ENCODE measurements at regions not wholly inside any gene's neighbourhood (a gene's known extent, or its start where the extent isn't known, plus 50 kb on each side); places are given as distances from the start of the nearest gene placed in this dataset.

DNA sequence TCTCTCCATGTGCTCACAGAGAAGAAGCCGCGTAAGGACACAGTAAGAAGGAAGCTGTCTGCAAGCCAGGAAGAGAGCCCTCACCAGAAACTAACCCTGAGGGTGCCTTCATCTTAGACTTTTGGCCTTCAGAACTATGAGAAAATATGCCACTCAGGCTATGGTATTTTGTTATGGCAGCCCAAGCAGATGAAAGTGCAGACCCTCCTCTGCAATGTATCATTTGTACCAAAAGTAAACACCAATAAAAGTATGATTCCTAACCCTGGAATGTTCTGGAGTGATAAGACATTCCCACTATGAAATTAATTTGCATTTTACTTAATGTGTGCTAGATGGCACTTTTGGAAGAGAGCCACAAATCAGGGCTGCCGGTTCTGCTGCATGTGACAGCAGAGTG, 594.3 kb downstream of the UTRN start:
- Histone ChIP-seq H2AK5ac (ENCODE audit: insufficient read length, low read length) (no peak overlapping the region), H3K9ac (ENCODE audit: extremely low read depth, insufficient read length, low read length) (no peak overlapping the region), H2BK5ac (ENCODE audit: insufficient read length, low read length) (no peak overlapping the region), H2BK120ac (ENCODE audit: low read depth, low read length, poor library complexity, severe bottlenecking) (no peak overlapping the region), H2AFZ (ENCODE audit: low read length) (no peak overlapping the region), H4K20me1 (ENCODE audit: control insufficient read depth, insufficient read depth, insufficient read length) (no peaks in the 10 kb centered on the region), H3K56ac (ENCODE audit: insufficient read length, low read depth, low read length) (no peak overlapping the region), H4K8ac (replicated peaks; ENCODE audit: insufficient read length, low read depth, low read length) (no peak overlapping the region), H2BK15ac (ENCODE audit: low read depth, low read length) (no peak overlapping the region), H3K27ac (ENCODE audit: insufficient read length, low read depth, low read length) (no peak overlapping the region), H3K79me1 (ENCODE audit: insufficient read depth, low read depth, low read length, poor library complexity, severe bottlenecking) (no peaks in the 10 kb centered on the region), H3K79me2 (ENCODE audit: insufficient read depth, low read length) (no peaks in the 10 kb centered on the region), H3K4ac (ENCODE audit: low read depth, low read length) (no peak overlapping the region), H2BK20ac (ENCODE audit: low read depth, low read length, poor library complexity, severe bottlenecking) (no peak overlapping the region), H3K4me1 (ENCODE audit: insufficient read depth, low read length) (no peaks in the 10 kb centered on the region), H3T11ph (ENCODE audit: low read length) (no peak overlapping the region), H3K18ac (ENCODE audit: insufficient read length, low read depth, low read length) (no peak overlapping the region), H3K23me2 (ENCODE audit: insufficient read length, low read depth, low read length, poor library complexity, severe bottlenecking) (no peaks in the 10 kb centered on the region), H2BK12ac (ENCODE audit: insufficient read length, low read depth, low read length) (no peak overlapping the region), H3K9me3 (ENCODE audit: control insufficient read depth, low read depth, low read length) (no peaks in the 10 kb centered on the region), H4K91ac (ENCODE audit: insufficient read length, low read depth, low read length) (no peak overlapping the region), H4K5ac (ENCODE audit: insufficient read length, low read depth, low read length) (no peak overlapping the region), H3K23ac (ENCODE audit: insufficient read length, low read depth, low read length) (no peak overlapping the region), H3K14ac (ENCODE audit: insufficient read depth, low read length) (no peak overlapping the region), H3K4me2 (ENCODE audit: insufficient read depth, insufficient read length, low read length) (no peak overlapping the region), H3K27me3 (ENCODE audit: insufficient read depth, low read length) (no peaks in the 10 kb centered on the region)
- H3K27me3 Mint-ChIP-seq (ENCODE audit: low read depth), result no peaks in the 10 kb centered on the region
- no CpG with 5 or more reads among the region's 3 CpGs for WGBS (ENCODE audit: extremely low coverage, insufficient read length, low lambda C conversion rate)
- TF ChIP-seq, protein P1, sequence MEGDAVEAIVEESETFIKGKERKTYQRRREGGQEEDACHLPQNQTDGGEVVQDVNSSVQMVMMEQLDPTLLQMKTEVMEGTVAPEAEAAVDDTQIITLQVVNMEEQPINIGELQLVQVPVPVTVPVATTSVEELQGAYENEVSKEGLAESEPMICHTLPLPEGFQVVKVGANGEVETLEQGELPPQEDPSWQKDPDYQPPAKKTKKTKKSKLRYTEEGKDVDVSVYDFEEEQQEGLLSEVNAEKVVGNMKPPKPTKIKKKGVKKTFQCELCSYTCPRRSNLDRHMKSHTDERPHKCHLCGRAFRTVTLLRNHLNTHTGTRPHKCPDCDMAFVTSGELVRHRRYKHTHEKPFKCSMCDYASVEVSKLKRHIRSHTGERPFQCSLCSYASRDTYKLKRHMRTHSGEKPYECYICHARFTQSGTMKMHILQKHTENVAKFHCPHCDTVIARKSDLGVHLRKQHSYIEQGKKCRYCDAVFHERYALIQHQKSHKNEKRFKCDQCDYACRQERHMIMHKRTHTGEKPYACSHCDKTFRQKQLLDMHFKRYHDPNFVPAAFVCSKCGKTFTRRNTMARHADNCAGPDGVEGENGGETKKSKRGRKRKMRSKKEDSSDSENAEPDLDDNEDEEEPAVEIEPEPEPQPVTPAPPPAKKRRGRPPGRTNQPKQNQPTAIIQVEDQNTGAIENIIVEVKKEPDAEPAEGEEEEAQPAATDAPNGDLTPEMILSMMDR (conservative IDR thresholded peaks at IDR 0.05), result no peak
- DNase-seq, result no peak
- no peak overlapping the region for H3K4me3 Mint-ChIP-seq
- no peak overlapping the region for H3K27ac Mint-ChIP-seq
- peaks cover 5 to 6% of the 10 kb centered on the region in 2 experiments for H3K4me1 Mint-ChIP-seq
- H3K9me3 Mint-ChIP-seq, result no peaks in the 10 kb centered on the region; a peak in 2 of 5 replicates
- H3K36me3 Mint-ChIP-seq (ENCODE audit: insufficient read depth in 1 of 3, low read depth in 3 of 3), result peaks cover 0 to 2% (median 0%) of the 10 kb centered on the region in 3 experiments; a peak in 1 of 7 replicates

Measured in H9 (cell line).